Keratinocyte (primary cell): ENCODE measurements at regions not wholly inside any gene's neighbourhood (a gene's known extent, or its start where the extent isn't known, plus 50 kb on each side); places are given as distances from the start of the nearest gene placed in this dataset.

Experiments used
- DNase-seq: peaks from one replicate; pipeline ENCODE4 v3.0.0-alpha.2; 2011; ENCODE audit warnings: low read depth, missing footprints, low spot score
- FAIRE-seq: peaks from 2 replicates; lab custom pipeline; 2011; peaks lifted over from hg19 to GRCh38; lab: Jason Lieb, UNC
- H2AFZ ChIP-seq: 2 replicates; pipeline ENCODE4 v1.6.0; 2012; ENCODE audit warnings: low read length, control low read depth, inconsistent platforms; ENCODE audit not compliant: control insufficient read depth
- H3K27ac ChIP-seq: 2 replicates; pipeline ENCODE4 v1.5.1; 2011; ENCODE audit warnings: low read length; ENCODE audit not compliant: control insufficient read depth, insufficient read depth
- H3K27me3 ChIP-seq: 3 replicates; pipeline ENCODE4 v1.6.0; 2011; ENCODE audit warnings: low read length; ENCODE audit not compliant: control insufficient read depth, insufficient read depth; ENCODE audit errors: extremely low read depth
- H3K36me3 ChIP-seq, 2 experiments: 2 replicates in 1 of 2; 3 replicates in 1 of 2; pipeline ENCODE4 v1.5.1; 2011; ENCODE audit warnings: low read length in 2 of 2, mild to moderate bottlenecking in 1 of 2; ENCODE audit not compliant: control insufficient read depth in 2 of 2, insufficient read depth in 2 of 2; ENCODE audit errors: extremely low read depth in 1 of 2
- H3K4me1 ChIP-seq: 3 replicates; pipeline ENCODE4 v1.5.1; 2011; ENCODE audit warnings: low read length; ENCODE audit not compliant: control insufficient read depth, insufficient read depth; ENCODE audit errors: extremely low read depth
- H3K4me2 ChIP-seq: 3 replicates; pipeline ENCODE4 v1.6.0; 2011; ENCODE audit warnings: low read depth, low read length; ENCODE audit not compliant: control insufficient read depth, insufficient read depth; ENCODE audit errors: extremely low read depth
- H3K4me3 ChIP-seq, 3 experiments: fragments of 200-600 bp in 1 of 3; sonication (generic) in 1 of 3; 2 replicates in 2 of 3; 3 replicates in 1 of 3; pipeline ENCODE4 v1.5.1; 2011 to 2016; ENCODE audit warnings: low read length in 3 of 3, mild to moderate bottlenecking in 3 of 3, control low read depth in 2 of 3, inconsistent platforms in 1 of 3, low read depth in 1 of 3, mixed read lengths in 1 of 3, mixed run types in 1 of 3, moderate library complexity in 1 of 3; ENCODE audit not compliant: control insufficient read depth in 2 of 3, insufficient read depth in 2 of 3; ENCODE audit errors: extremely low read depth in 1 of 3
- H3K79me2 ChIP-seq: 2 replicates; pipeline ENCODE4 v1.6.0; 2012; ENCODE audit warnings: low read length; ENCODE audit not compliant: control insufficient read depth, insufficient read depth
- H3K9ac ChIP-seq: 3 replicates; pipeline ENCODE4 v1.6.0; 2011; ENCODE audit warnings: low read length; ENCODE audit not compliant: control insufficient read depth, insufficient read depth; ENCODE audit errors: extremely low read depth
- H3K9me1 ChIP-seq: 3 replicates; pipeline ENCODE4 v1.6.0; 2011; ENCODE audit warnings: low read length; ENCODE audit not compliant: control insufficient read depth, insufficient read depth; ENCODE audit errors: extremely low read depth
- H3K9me3 ChIP-seq: 2 replicates; pipeline ENCODE4 v1.5.1; 2012; ENCODE audit warnings: low read depth, low read length; ENCODE audit not compliant: control insufficient read depth
- H4K20me1 ChIP-seq: 3 replicates; pipeline ENCODE4 v1.6.0; 2011; ENCODE audit warnings: low read length; ENCODE audit not compliant: control insufficient read depth, insufficient read depth; ENCODE audit errors: extremely low read depth
- CTCF ChIP-seq, 3 experiments: IDR thresholded peaks in 1 of 3; conservative IDR thresholded peaks in 1 of 3; optimal IDR thresholded peaks in 1 of 3; 2 replicates in 2 of 3; 3 replicates in 1 of 3; pipeline versions ENCODE3 to v1.5.1; 2011; ENCODE audit warnings: low read length in 3 of 3, mild to moderate bottlenecking in 3 of 3, moderate library complexity in 2 of 3, control low read depth in 1 of 3, inconsistent platforms in 1 of 3; ENCODE audit not compliant: insufficient read depth in 2 of 3; ENCODE audit errors: extremely low read depth in 1 of 3
- EZH2 ChIP-seq: IDR thresholded peaks from one replicate; pipeline ENCODE4 v1.6.1; 2012; ENCODE audit warnings: inconsistent platforms, mild to moderate bottlenecking, low read length, moderate library complexity
- dilution Hi-C: fragments of 300-500 bp; cut with MboI; formaldehyde crosslinking; loops from one replicate; pipeline ENCODE4 v1.7.0; 2020; ENCODE audit warnings: low sequenced_read_pairs; ENCODE audit not compliant: extremely low pct_ligation_motif_present

DNA sequence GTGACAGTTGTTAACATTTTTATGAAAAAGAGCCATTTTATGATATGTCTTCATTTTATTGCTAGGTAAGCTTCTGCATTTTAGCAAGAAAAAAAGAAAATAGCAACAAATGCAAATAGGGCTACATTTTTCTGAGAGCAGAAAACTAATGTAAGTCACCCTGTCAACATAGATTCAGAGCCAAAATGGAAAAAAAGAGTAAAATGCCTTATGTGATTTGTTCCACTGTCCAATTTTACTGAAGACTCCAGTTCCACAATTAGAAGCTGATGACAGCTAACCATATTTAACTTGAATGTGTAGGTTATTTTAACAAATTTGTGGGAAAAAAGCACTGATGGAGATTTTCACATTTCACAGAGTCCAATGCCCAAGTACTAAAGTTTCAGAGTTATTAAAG, 772.3 kb downstream of the FAT4 start:
- Histone ChIP-seq H3K4me1 (no peaks in the 10 kb centered on the region), H3K27me3 (no peaks in the 10 kb centered on the region), H3K79me2 (no peaks in the 10 kb centered on the region), H3K9ac (no peak overlapping the region), H3K9me1 (no peaks in the 10 kb centered on the region), H3K36me3 (no peaks in the 10 kb centered on the region), H3K4me2 (no peak overlapping the region), H3K27ac (no peak overlapping the region), H4K20me1 (no peaks in the 10 kb centered on the region), H3K9me3 (no peaks in the 10 kb centered on the region), H3K4me3 (no peak overlapping the region), H2AFZ (no peak overlapping the region)
- DNase-seq (no peak), FAIRE-seq (no peak)
- dilution Hi-C loops = no loop called here
- TF ChIP-seq CTCF (optimal IDR thresholded peaks at IDR 0.05 in 1 of 3, IDR thresholded peaks at IDR 0.05 in 1 of 3, conservative IDR thresholded peaks at IDR 0.05 in 1 of 3; ENCODE audit: extremely low read depth in 1 of 3, insufficient read depth in 2 of 3, low read length in 3 of 3) = no peak
- TF ChIP-seq EZH2 = no peak

GRCh38 chr4:126097155-126097799, 782.5 kb downstream of the FAT4 start:
- DNase-seq (no peak), FAIRE-seq (no peak)
- dilution Hi-C loops = no loop called here
- no peak overlapping the region for H3K27ac ChIP-seq
- H3K4me1 ChIP-seq = no peaks in the 10 kb centered on the region
- no peaks in the 10 kb centered on the region for H3K9me3 ChIP-seq
- H3K4me3 ChIP-seq = no peak overlapping the region
- no peaks in the 10 kb centered on the region for H3K79me2 ChIP-seq
- H2AFZ ChIP-seq = no peak overlapping the region
- H3K9ac ChIP-seq = no peak overlapping the region
- no peak for TF ChIP-seq EZH2
- no peak for TF ChIP-seq CTCF (optimal IDR thresholded peaks at IDR 0.05 in 1 of 3, IDR thresholded peaks at IDR 0.05 in 1 of 3, conservative IDR thresholded peaks at IDR 0.05 in 1 of 3; ENCODE audit: extremely low read depth in 1 of 3, insufficient read depth in 2 of 3, low read length in 3 of 3)
- H4K20me1 ChIP-seq = no peaks in the 10 kb centered on the region
- no peaks in the 10 kb centered on the region for H3K9me1 ChIP-seq
- H3K4me2 ChIP-seq = no peak overlapping the region
- no peaks in the 10 kb centered on the region for H3K36me3 ChIP-seq
- H3K27me3 ChIP-seq = no peaks in the 10 kb centered on the region
